ENCODE measurements at regions not wholly inside any gene's neighbourhood (a gene's known extent, or its start where the extent isn't known, plus 50 kb on each side); places are given as distances from the start of the nearest gene placed in this dataset.

DNA sequence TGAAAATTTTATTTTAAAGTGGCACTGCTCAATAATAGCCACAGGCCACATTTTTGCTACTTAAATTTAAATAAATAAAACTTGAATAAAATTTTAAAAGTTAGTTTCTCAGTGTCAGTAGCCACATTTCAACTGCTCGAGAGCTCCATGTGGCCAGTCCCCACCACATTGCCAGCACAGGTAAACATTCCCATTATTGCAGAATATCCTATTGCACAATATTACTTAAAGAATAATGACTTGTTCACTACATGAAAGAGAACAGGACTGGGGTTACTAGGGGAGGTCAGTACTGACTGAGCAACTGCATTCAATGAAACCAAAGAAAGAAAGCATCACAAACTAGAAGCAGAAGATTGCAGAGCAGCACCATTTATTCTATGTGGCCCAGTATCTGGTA, 2201.6 kb upstream of the TENM3 start:
- no peak for DNase-seq (ENCODE audit: low spot score)
- 0 out of 3 replicates have a peak, but pooled peaks have one; percentile 38 for ATAC-seq (ENCODE audit: low read depth)
- no peak overlapping the region for H3K4me3 ChIP-seq (ENCODE audit: severe bottlenecking)
- TF ChIP-seq, protein P1, sequence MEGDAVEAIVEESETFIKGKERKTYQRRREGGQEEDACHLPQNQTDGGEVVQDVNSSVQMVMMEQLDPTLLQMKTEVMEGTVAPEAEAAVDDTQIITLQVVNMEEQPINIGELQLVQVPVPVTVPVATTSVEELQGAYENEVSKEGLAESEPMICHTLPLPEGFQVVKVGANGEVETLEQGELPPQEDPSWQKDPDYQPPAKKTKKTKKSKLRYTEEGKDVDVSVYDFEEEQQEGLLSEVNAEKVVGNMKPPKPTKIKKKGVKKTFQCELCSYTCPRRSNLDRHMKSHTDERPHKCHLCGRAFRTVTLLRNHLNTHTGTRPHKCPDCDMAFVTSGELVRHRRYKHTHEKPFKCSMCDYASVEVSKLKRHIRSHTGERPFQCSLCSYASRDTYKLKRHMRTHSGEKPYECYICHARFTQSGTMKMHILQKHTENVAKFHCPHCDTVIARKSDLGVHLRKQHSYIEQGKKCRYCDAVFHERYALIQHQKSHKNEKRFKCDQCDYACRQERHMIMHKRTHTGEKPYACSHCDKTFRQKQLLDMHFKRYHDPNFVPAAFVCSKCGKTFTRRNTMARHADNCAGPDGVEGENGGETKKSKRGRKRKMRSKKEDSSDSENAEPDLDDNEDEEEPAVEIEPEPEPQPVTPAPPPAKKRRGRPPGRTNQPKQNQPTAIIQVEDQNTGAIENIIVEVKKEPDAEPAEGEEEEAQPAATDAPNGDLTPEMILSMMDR (IDR thresholded peaks at IDR 0.05; ENCODE audit: poor library complexity, severe bottlenecking) = no peak
- H3K36me3 ChIP-seq (ENCODE audit: low read depth) = no peaks in the 10 kb centered on the region
- peaks cover 3% of the 10 kb centered on the region for H3K27me3 ChIP-seq (ENCODE audit: insufficient read depth, poor library complexity, severe bottlenecking)
- H3K4me1 ChIP-seq (ENCODE audit: insufficient read depth, poor library complexity, severe bottlenecking) = no peaks in the 10 kb centered on the region
- no peaks in the 10 kb centered on the region for H3K9me3 ChIP-seq (ENCODE audit: severe bottlenecking)
- H3K27ac ChIP-seq (ENCODE audit: poor library complexity, severe bottlenecking) = no peak overlapping the region

DNA sequence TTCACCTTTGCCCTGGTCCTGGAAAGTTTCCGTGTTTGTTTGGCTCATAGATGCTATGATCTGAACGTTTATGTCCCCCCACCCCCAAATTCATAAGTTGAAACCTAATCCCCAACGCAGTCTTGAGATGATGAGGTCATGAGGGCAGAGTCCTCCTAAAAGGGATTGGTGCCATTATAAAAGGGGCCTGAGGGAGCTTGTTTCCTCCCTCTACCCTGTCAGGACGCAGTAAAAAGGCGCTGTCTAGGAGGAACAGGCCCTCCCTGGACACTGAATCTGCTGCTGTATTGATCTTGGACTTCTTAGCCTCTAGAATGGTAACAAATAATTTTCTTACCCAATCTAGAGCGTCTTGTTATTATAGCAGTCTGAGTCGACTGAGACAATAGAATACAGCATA, 2190.6 kb upstream of the TENM3 start:
- Histone ChIP-seq H3K36me3 (ENCODE audit: low read depth) (no peaks in the 10 kb centered on the region), H3K9me3 (ENCODE audit: severe bottlenecking) (no peaks in the 10 kb centered on the region), H3K4me1 (ENCODE audit: insufficient read depth, poor library complexity, severe bottlenecking) (no peaks in the 10 kb centered on the region), H3K27ac (ENCODE audit: poor library complexity, severe bottlenecking) (no peak overlapping the region), H3K27me3 (ENCODE audit: insufficient read depth, poor library complexity, severe bottlenecking) (peaks cover 16% of the 10 kb centered on the region), H3K4me3 (ENCODE audit: severe bottlenecking) (no peak overlapping the region)
- no peak for ATAC-seq (ENCODE audit: low read depth)
- TF ChIP-seq, protein P1 (IDR thresholded peaks at IDR 0.05; ENCODE audit: poor library complexity, severe bottlenecking) = no peak
- DNase-seq (ENCODE audit: low spot score) = no peak

DNA sequence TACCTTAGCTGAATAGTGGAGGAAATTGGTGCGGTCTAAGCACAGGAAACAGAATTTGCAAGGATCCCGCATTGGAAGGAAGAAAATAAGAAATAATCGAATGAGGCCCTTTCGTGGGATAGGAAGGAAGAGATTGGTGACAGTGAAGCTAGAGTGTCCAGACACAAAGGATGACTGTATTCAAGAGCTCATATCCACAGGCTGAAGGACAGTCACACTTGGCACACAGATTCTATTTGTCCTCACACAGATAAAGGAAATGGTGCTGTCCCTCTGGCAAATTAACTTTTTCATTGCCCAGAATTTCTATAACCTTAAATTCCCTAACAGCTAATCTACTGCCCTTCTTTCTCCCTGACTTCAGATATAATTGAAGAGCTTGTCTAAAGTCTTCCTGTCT, 2188.9 kb upstream of the TENM3 start:
- Histone ChIP-seq H3K27me3 (ENCODE audit: insufficient read depth, poor library complexity, severe bottlenecking) (peaks cover 24% of the 10 kb centered on the region), H3K4me3 (ENCODE audit: severe bottlenecking) (no peak overlapping the region), H3K4me1 (ENCODE audit: insufficient read depth, poor library complexity, severe bottlenecking) (no peaks in the 10 kb centered on the region), H3K36me3 (ENCODE audit: low read depth) (no peaks in the 10 kb centered on the region), H3K9me3 (ENCODE audit: severe bottlenecking) (no peaks in the 10 kb centered on the region), H3K27ac (ENCODE audit: poor library complexity, severe bottlenecking) (no peak overlapping the region)
- TF ChIP-seq, protein P1 (IDR thresholded peaks at IDR 0.05; ENCODE audit: poor library complexity, severe bottlenecking) = no peak
- DNase-seq (ENCODE audit: low spot score) = no peak
- ATAC-seq (ENCODE audit: low read depth) = no peak

DNA sequence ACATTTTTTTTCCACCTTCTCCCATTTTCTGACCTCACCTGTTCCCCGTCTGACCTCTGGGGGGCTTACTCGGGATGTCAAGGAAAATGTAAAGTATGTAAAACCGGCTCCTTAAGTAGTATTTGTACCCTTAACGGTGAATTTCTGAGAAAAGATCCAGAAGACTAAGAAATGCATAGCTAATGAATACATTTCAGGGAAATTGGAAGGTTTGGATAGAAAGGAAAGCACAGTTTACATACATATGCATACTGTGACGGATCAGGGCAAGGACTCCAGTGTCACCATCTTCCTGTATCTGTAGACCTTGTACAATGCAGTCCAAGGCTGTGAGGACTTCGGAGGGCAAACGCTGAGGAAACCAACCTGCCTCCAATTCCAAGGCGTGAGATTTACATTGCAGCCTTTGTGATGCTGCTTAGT, 2185.9 kb upstream of the TENM3 start:
- H3K9me3 ChIP-seq (ENCODE audit: severe bottlenecking) = no peaks in the 10 kb centered on the region
- no peaks in the 10 kb centered on the region for H3K4me1 ChIP-seq (ENCODE audit: insufficient read depth, poor library complexity, severe bottlenecking)
- no peaks in the 10 kb centered on the region for H3K36me3 ChIP-seq (ENCODE audit: low read depth)
- 0 out of 3 replicates have a peak, but pooled peaks have one; percentile 8 for ATAC-seq (ENCODE audit: low read depth)
- no peak for DNase-seq (ENCODE audit: low spot score)
- H3K27me3 ChIP-seq (ENCODE audit: insufficient read depth, poor library complexity, severe bottlenecking) = peaks cover 54% of the 10 kb centered on the region
- H3K27ac ChIP-seq (ENCODE audit: poor library complexity, severe bottlenecking) = no peak overlapping the region
- TF ChIP-seq, protein P1 (IDR thresholded peaks at IDR 0.05; ENCODE audit: poor library complexity, severe bottlenecking) = no peak
- no peak overlapping the region for H3K4me3 ChIP-seq (ENCODE audit: severe bottlenecking)

DNA sequence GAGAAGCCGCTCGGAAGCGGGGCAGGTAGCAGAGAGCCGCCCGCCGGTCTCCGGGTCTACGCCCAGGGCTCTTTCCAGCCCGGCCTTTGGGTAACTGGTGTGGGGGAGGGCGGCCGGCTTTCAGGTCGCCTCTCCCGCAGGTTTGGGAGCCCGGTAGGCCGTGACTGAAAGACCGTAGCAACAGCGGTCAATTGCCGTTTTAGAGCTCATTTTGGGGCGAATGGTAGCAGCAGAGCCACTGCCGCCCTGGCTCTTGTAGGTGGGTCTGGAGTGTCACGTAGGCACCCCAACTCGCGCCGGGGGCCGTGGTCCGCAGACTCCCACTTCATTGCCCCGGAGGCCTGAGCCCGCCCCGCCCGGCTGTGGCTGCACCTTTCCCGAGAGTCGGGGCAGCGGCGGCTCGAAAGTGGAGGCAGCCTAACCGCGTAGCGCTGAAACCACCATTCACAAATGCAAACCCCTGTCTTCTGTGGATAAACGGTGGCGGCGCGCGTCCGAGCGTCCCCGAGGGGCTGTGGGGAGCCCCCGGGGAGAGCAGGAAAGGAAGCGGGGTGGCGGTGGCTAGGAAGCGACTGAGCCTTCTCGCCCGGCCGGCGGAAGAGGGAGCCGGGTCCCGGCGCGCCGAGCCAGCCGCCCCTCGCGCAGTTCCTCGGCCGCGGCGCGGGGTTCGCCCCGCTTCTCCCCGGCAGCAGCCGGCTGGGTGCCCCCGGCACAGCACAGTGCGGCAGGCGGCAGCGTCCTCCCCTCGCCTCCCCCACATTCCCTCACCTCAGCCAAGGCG, 2185.1 kb upstream of the TENM3 start:
- Histone ChIP-seq H3K4me3 (ENCODE audit: severe bottlenecking) (peak overlapping the region; percentile 38), H3K27ac (ENCODE audit: poor library complexity, severe bottlenecking) (no peak overlapping the region), H3K4me1 (ENCODE audit: insufficient read depth, poor library complexity, severe bottlenecking) (no peaks in the 10 kb centered on the region), H3K27me3 (ENCODE audit: insufficient read depth, poor library complexity, severe bottlenecking) (peaks cover 59% of the 10 kb centered on the region), H3K9me3 (ENCODE audit: severe bottlenecking) (no peaks in the 10 kb centered on the region), H3K36me3 (ENCODE audit: low read depth) (no peaks in the 10 kb centered on the region)
- peak; percentile 43 for ATAC-seq (ENCODE audit: low read depth)
- DNase-seq (ENCODE audit: low spot score) = peak; percentile 55
- TF ChIP-seq, protein P1 (IDR thresholded peaks at IDR 0.05; ENCODE audit: poor library complexity, severe bottlenecking) = no peak

All from RWPE2 (cell line).